ENCODE measurements at regions not wholly inside any gene's neighbourhood (a gene's known extent, or its start where the extent isn't known, plus 50 kb on each side); places are given as distances from the start of the nearest gene placed in this dataset.

DNA sequence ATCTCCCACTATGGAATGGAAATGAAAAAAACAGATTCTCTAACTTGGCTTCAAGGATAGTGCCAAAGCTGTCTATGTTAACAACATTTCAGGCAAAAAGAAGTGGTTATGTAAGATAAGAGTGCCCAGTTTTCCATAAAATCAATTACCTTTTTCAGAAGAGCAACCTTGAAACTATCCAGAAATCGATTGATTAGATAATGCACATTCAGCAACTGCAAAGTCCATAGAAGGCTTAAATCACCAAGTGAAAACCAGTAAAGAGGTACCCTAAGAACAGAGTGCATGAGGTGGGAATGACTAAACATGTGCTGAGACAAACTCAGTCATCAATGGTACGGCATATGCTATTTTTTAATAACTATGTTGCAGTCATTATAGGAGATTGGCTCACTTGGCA is 71.9 kb upstream of the TNKS2 start:
- TF ChIP-seq EZH2 (IDR thresholded peaks at IDR 0.05; ENCODE audit: low read depth, unreplicated experiment) (no peak), POLR2AphosphoS5 (IDR thresholded peaks at IDR 0.05; ENCODE audit: low read depth) (no peak), STAT1 (IDR thresholded peaks at IDR 0.05; ENCODE audit: unreplicated experiment) (no peak), EZH2phosphoT487 (IDR thresholded peaks at IDR 0.05; ENCODE audit: unreplicated experiment) (no peak)
- TF ChIP-seq, protein P1, sequence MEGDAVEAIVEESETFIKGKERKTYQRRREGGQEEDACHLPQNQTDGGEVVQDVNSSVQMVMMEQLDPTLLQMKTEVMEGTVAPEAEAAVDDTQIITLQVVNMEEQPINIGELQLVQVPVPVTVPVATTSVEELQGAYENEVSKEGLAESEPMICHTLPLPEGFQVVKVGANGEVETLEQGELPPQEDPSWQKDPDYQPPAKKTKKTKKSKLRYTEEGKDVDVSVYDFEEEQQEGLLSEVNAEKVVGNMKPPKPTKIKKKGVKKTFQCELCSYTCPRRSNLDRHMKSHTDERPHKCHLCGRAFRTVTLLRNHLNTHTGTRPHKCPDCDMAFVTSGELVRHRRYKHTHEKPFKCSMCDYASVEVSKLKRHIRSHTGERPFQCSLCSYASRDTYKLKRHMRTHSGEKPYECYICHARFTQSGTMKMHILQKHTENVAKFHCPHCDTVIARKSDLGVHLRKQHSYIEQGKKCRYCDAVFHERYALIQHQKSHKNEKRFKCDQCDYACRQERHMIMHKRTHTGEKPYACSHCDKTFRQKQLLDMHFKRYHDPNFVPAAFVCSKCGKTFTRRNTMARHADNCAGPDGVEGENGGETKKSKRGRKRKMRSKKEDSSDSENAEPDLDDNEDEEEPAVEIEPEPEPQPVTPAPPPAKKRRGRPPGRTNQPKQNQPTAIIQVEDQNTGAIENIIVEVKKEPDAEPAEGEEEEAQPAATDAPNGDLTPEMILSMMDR (conservative IDR thresholded peaks at IDR 0.05; ENCODE audit: low read depth in 2 of 2): no peak

Data from GM23338 (cell line).